SK-N-SH (cell line): ENCODE measurements at regions not wholly inside any gene's neighbourhood (a gene's known extent, or its start where the extent isn't known, plus 50 kb on each side); places are given as distances from the start of the nearest gene placed in this dataset.
A peak's percentile ranks its signal among the peaks of the same experiment; 100 is the strongest.

Source experiments
- CTCF ChIA-PET: fragments of 300-600, 350-600 bp; formaldehyde crosslinking; extraction: SDS; loops from one replicate; lab custom pipeline; 2021; lab: Yijun Ruan, JAX
- POLR2A ChIA-PET: fragments of 350-600 bp; sonication (Branson Sonifier 250); formaldehyde crosslinking; extraction: SDS; loops from one replicate; lab custom pipeline; 2020; ENCODE audit warnings: antibody characterized with exemption, inconsistent platforms; lab: Yijun Ruan, JAX
- DNase-seq: peaks from one replicate; pipeline ENCODE4 v3.0.0; 2012
- H2AFZ ChIP-seq: fragments of 200-600 bp; sonication (generic); 2 replicates; pipeline ENCODE4 v1.8.1; 2016; ENCODE audit warnings: antibody characterized with exemption, mild to moderate bottlenecking, low read depth
- H3F3A ChIP-seq: fragments of 200-600 bp; sonication (generic); replicated peaks from 2 replicates; pipeline ENCODE3; 2016; ENCODE audit warnings: antibody characterized with exemption, mild to moderate bottlenecking; ENCODE audit not compliant: insufficient read depth
- H3K27ac ChIP-seq, 2 experiments: fragments of 200-500 bp in 1 of 2; fragments of 200-600 bp in 1 of 2; sonication (Bioruptor generic) in 1 of 2; sonication (generic), shearing (Covaris generic) in 1 of 2; 2 replicates each; pipeline versions ENCODE4 v1.5.1 to v1.6.1; 2014 to 2016; ENCODE audit warnings: low read depth in 2 of 2, inconsistent platforms in 1 of 2, low read length in 1 of 2, mild to moderate bottlenecking in 1 of 2, mixed read lengths in 1 of 2
- H3K27me3 ChIP-seq: fragments of 200-600 bp; sonication (generic), shearing (Covaris generic); 2 replicates; pipeline ENCODE4 v1.6.1; 2016; ENCODE audit warnings: mixed run types; ENCODE audit not compliant: insufficient read depth
- H3K36me3 ChIP-seq, 2 experiments: fragments of 200-500 bp in 1 of 2; fragments of 200-600 bp in 1 of 2; sonication (Bioruptor generic) in 1 of 2; sonication (generic) in 1 of 2; replicated peaks in 1 of 2; 2 replicates each; pipeline versions ENCODE3 to v1.5.1; 2014 to 2016; ENCODE audit warnings: low read length in 1 of 2, mild to moderate bottlenecking in 1 of 2; ENCODE audit not compliant: insufficient read depth in 2 of 2, control insufficient read depth in 1 of 2
- H3K4me1 ChIP-seq, 2 experiments: fragments of 200-500 bp in 1 of 2; fragments of 200-600 bp in 1 of 2; sonication (Bioruptor generic) in 1 of 2; sonication (generic), shearing (Covaris generic) in 1 of 2; 2 replicates each; pipeline versions ENCODE4 v1.5.1 to v1.6.1; 2014 to 2016; ENCODE audit warnings: low read depth in 1 of 2, low read length in 1 of 2, mixed run types in 1 of 2; ENCODE audit not compliant: insufficient read depth in 2 of 2, control insufficient read depth in 1 of 2
- H3K4me2 ChIP-seq: fragments of 200-600 bp; sonication (generic), shearing (Covaris generic); 2 replicates; pipeline ENCODE4 v1.6.1; 2017; ENCODE audit warnings: mixed run types
- H3K4me3 ChIP-seq, 2 experiments: fragments of 200-500 bp in 1 of 2; fragments of 200-600 bp in 1 of 2; sonication (Bioruptor generic) in 1 of 2; sonication (generic), shearing (Covaris generic) in 1 of 2; 2 replicates each; pipeline versions ENCODE4 v1.5.1 to v1.8.1; 2014 to 2016; ENCODE audit warnings: low read depth in 2 of 2, inconsistent platforms in 1 of 2, low read length in 1 of 2, mild to moderate bottlenecking in 1 of 2, mixed read lengths in 1 of 2, moderate library complexity in 1 of 2
- H3K79me2 ChIP-seq: fragments of 200-600 bp; sonication (generic); 2 replicates; pipeline ENCODE4 v1.8.1; 2017; ENCODE audit warnings: mild to moderate bottlenecking; ENCODE audit not compliant: insufficient read depth
- H3K9ac ChIP-seq: fragments of 200-600 bp; sonication (generic); 2 replicates; pipeline ENCODE4 v1.6.1; 2017; ENCODE audit warnings: mixed run types
- H3K9me2 ChIP-seq: fragments of 200-600 bp; sonication (generic); 2 replicates; pipeline ENCODE4 v1.6.1; 2017; ENCODE audit warnings: mixed run types
- H3K9me3 ChIP-seq: fragments of 200-600 bp; sonication (generic); 2 replicates; pipeline ENCODE4 v1.6.1; 2017; ENCODE audit warnings: mixed run types, mild to moderate bottlenecking, moderate library complexity
- H4K20me1 ChIP-seq: fragments of 200-600 bp; sonication (generic); 2 replicates; pipeline ENCODE4 v1.6.1; 2017; ENCODE audit warnings: mild to moderate bottlenecking, mixed run types; ENCODE audit not compliant: insufficient read depth
- CHD2 ChIP-seq: fragments of 150-350 bp; IDR thresholded peaks from 2 replicates; pipeline ENCODE4 v1.6.1; 2018; ENCODE audit warnings: low read length; ENCODE audit not compliant: partially characterized antibody
- ELF1 ChIP-seq: IDR thresholded peaks from 2 replicates; pipeline ENCODE4 v1.4.0; 2012
- EP300 ChIP-seq, 2 experiments: IDR thresholded peaks; 2 replicates each; pipeline versions ENCODE4 v1.4.0 to v1.6.1; 2012; ENCODE audit warnings: borderline replicate concordance in 1 of 2, low read depth in 1 of 2, low read length in 1 of 2
- EZH2phosphoT487 ChIP-seq: fragments of 200-600 bp; sonication (generic); IDR thresholded peaks from 2 replicates; pipeline ENCODE4 v1.6.1; 2017; ENCODE audit warnings: low read depth, mixed run types, mild to moderate bottlenecking, antibody characterized with exemption, moderate library complexity, borderline replicate concordance
- JUND ChIP-seq: IDR thresholded peaks from 2 replicates; pipeline ENCODE4 v1.4.0; 2012
- MEF2A ChIP-seq: IDR thresholded peaks from 2 replicates; pipeline ENCODE4 v1.4.0; 2012; ENCODE audit warnings: low read depth, borderline replicate concordance
- POLR2AphosphoS5 ChIP-seq: IDR thresholded peaks from 2 replicates; pipeline ENCODE4 v1.6.1; 2012; ENCODE audit warnings: low read depth, low read length
- RAD21 ChIP-seq: IDR thresholded peaks from 2 replicates; pipeline ENCODE4 v1.6.1; 2012; ENCODE audit warnings: mild to moderate bottlenecking, low read length
- RCOR1 ChIP-seq: fragments of 150-350 bp; IDR thresholded peaks from 2 replicates; pipeline ENCODE4 v1.6.1; 2017; ENCODE audit warnings: antibody characterized with exemption, low read length
- SIN3A ChIP-seq: IDR thresholded peaks from 2 replicates; pipeline ENCODE4 v1.6.1; 2012; ENCODE audit warnings: low read depth, mild to moderate bottlenecking, low read length, moderate library complexity, borderline replicate concordance
- SMC3 ChIP-seq: IDR thresholded peaks from 2 replicates; pipeline ENCODE4 v1.6.1; 2012; ENCODE audit warnings: low read depth, low read length, improper control_type of control experiment
- TAF1 ChIP-seq: IDR thresholded peaks from 2 replicates; pipeline ENCODE4 v1.6.1; 2012; ENCODE audit warnings: low read depth, mild to moderate bottlenecking, low read length, moderate library complexity, borderline replicate concordance
- TEAD4 ChIP-seq: IDR thresholded peaks from 2 replicates; pipeline ENCODE4 v1.4.0; 2012; ENCODE audit warnings: mild to moderate bottlenecking, borderline replicate concordance; ENCODE audit not compliant: insufficient read depth
- YY1 ChIP-seq: IDR thresholded peaks from 2 replicates; pipeline ENCODE4 v1.4.0; 2012; ENCODE audit warnings: low read depth, mild to moderate bottlenecking
- WGBS: methylation state at CpG from one replicate; pipeline ENCODE4 v1.1.6; 2017; ENCODE audit warnings: low lambda C conversion rate; 5-methylcytosine and 5-hydroxymethylcytosine counted together
- TF ChIP-seq, protein P1 (sequence below): IDR thresholded peaks from 2 replicates; pipeline ENCODE4 v1.4.0; 2012; ENCODE audit warnings: low read depth, borderline replicate concordance
- TF ChIP-seq, protein P2 (sequence below): fragments of 150-350 bp; IDR thresholded peaks from 2 replicates; pipeline ENCODE4 v1.6.1; 2017; ENCODE audit warnings: antibody characterized with exemption, low read length, low read depth, borderline replicate concordance
- TF ChIP-seq, protein P3 (sequence below): IDR thresholded peaks from 2 replicates; pipeline ENCODE4 v1.4.0; 2012; ENCODE audit warnings: low read depth, borderline replicate concordance

DNA sequence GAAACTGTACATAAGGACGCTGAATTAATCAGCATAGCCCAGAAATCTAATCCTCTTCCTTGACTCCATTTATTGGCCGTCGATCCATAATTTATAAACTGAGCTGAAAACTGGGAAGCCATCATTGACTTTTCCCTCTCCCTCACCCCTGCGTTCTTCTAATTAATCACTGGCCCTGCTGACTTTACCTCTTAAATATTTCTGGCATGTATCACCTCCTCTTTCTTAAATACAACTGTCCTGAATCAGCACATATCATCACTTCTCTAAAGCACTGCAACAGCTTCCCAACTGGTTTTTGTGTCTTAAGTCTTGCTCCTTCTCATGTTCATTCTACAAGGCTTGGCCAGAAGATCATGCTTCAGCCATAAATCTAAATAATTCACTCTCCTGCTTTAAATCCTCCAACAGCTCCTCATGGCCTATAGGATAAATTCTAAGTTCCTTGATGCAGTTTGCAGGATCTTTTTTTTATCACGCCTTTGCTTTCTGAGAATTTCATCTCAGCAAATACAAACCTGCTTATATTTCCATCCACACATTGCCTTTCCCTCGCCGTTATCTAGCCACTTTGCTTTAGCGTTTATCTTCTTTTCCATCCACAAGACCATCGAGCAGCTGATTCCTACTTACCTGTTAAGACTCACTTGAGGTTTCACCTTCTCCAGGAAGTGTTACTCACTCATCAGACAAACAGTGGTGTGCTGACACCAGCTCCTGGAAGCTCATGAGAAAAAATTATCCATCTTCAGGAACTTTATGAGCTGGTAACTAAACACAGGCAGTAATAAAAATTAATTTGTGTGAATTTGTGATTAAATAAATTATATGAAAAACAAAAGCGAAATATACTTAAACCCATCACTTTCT lies 295.6 kb upstream of the FLRT2 start:
- peaks cover 3% of the 10 kb centered on the region for H3F3A ChIP-seq
- H2AFZ ChIP-seq: peak overlapping the region; percentile 79
- no peaks in the 10 kb centered on the region for H4K20me1 ChIP-seq
- no peaks in the 10 kb centered on the region for H3K79me2 ChIP-seq
- H3K27me3 ChIP-seq: no peaks in the 10 kb centered on the region
- no peaks in the 10 kb centered on the region for H3K9me2 ChIP-seq
- 31% methylated on average over 10 of the region's 10 CpGs for WGBS
- no peak for TF ChIP-seq ELF1
- no peak for TF ChIP-seq RCOR1
- TF ChIP-seq MEF2A: no peak
- TF ChIP-seq SIN3A: no peak
- TF ChIP-seq SMC3: no peak
- no peak for TF ChIP-seq RAD21
- no peak for TF ChIP-seq TAF1
- TF ChIP-seq TEAD4: no peak
- TF ChIP-seq EZH2phosphoT487: no peak
- TF ChIP-seq YY1: no peak
- TF ChIP-seq, protein P1, sequence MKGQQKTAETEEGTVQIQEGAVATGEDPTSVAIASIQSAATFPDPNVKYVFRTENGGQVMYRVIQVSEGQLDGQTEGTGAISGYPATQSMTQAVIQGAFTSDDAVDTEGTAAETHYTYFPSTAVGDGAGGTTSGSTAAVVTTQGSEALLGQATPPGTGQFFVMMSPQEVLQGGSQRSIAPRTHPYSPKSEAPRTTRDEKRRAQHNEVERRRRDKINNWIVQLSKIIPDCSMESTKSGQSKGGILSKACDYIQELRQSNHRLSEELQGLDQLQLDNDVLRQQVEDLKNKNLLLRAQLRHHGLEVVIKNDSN: no peak
- no peak for TF ChIP-seq CHD2
- POLR2A ChIA-PET: no interaction called here
- no peak for DNase-seq
- H3K4me1 ChIP-seq: peaks cover 0 to 3% of the 10 kb centered on the region in 2 experiments; a peak in 1 of 4 replicates
- no peaks in the 10 kb centered on the region for H3K36me3 ChIP-seq
- H3K4me3 ChIP-seq: no peak overlapping the region
- CTCF ChIA-PET: interaction anchor here (0.6 to 0.7 kb wide), 2 partner anchors 8 to 804 kb away, joined by 3 to 4 read pairs; no protein-coding TSS in a partner anchor
- peak overlapping the region in 1 of 2 experiments; percentile 15; a peak in 1 of 4 replicates for H3K27ac ChIP-seq
- H3K9ac ChIP-seq: no peak overlapping the region
- no peak overlapping the region for H3K4me2 ChIP-seq
- H3K9me3 ChIP-seq: no peaks in the 10 kb centered on the region

DNA sequence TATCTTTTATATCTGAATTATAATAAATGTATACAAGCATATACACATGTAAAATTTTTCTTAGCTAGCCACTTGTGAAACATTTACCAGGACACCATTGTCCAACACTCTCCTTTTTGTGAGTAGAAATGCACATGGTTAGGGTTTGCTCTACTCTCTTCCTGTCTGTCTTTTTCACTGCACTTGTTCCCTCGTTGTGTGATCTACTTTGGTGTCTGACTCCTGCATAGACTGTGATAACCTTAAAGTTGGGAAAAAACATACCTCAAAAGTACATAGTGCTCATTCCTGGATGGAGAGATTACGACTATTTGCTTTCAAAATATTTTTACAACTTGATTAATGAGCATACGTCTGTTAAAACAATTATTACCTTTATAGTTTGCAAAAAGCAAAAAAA lies 294.1 kb upstream of the FLRT2 start:
- H4K20me1 ChIP-seq: no peaks in the 10 kb centered on the region
- TF ChIP-seq SMC3 (no peak), YY1 (no peak), POLR2AphosphoS5 (no peak), JUND (no peak), EZH2phosphoT487 (no peak), EP300 (IDR thresholded peaks at IDR 0.05; ENCODE audit: borderline replicate concordance in 1 of 2, low read depth in 1 of 2, low read length in 1 of 2) (no peak)
- TF ChIP-seq, protein P2, sequence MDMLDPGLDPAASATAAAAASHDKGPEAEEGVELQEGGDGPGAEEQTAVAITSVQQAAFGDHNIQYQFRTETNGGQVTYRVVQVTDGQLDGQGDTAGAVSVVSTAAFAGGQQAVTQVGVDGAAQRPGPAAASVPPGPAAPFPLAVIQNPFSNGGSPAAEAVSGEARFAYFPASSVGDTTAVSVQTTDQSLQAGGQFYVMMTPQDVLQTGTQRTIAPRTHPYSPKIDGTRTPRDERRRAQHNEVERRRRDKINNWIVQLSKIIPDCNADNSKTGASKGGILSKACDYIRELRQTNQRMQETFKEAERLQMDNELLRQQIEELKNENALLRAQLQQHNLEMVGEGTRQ: no peak
- TF ChIP-seq, protein P3, sequence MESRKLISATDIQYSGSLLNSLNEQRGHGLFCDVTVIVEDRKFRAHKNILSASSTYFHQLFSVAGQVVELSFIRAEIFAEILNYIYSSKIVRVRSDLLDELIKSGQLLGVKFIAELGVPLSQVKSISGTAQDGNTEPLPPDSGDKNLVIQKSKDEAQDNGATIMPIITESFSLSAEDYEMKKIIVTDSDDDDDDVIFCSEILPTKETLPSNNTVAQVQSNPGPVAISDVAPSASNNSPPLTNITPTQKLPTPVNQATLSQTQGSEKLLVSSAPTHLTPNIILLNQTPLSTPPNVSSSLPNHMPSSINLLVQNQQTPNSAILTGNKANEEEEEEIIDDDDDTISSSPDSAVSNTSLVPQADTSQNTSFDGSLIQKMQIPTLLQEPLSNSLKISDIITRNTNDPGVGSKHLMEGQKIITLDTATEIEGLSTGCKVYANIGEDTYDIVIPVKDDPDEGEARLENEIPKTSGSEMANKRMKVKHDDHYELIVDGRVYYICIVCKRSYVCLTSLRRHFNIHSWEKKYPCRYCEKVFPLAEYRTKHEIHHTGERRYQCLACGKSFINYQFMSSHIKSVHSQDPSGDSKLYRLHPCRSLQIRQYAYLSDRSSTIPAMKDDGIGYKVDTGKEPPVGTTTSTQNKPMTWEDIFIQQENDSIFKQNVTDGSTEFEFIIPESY: no peak
- no peaks in the 10 kb centered on the region for H3K36me3 ChIP-seq
- H3K4me2 ChIP-seq: no peak overlapping the region
- no peaks in the 10 kb centered on the region for H3K79me2 ChIP-seq
- CTCF ChIA-PET: interaction anchor here (0.6 kb wide), 1 partner anchor 79 kb away, joined by 3 read pairs; no protein-coding TSS in a partner anchor
- H2AFZ ChIP-seq: no peak overlapping the region
- no peak overlapping the region for H3K27ac ChIP-seq
- H3K9me2 ChIP-seq: no peaks in the 10 kb centered on the region
- DNase-seq: no peak
- POLR2A ChIA-PET: no interaction called here
- 19% methylated on average over 3 of the region's 3 CpGs for WGBS
- H3F3A ChIP-seq: peaks cover 3% of the 10 kb centered on the region
- H3K4me1 ChIP-seq: peaks cover 0 to 3% of the 10 kb centered on the region in 2 experiments; a peak in 1 of 4 replicates
- H3K9me3 ChIP-seq: no peaks in the 10 kb centered on the region
- H3K4me3 ChIP-seq: no peak overlapping the region
- no peak overlapping the region for H3K9ac ChIP-seq
- no peaks in the 10 kb centered on the region for H3K27me3 ChIP-seq
